Fibroblast of mammary gland (primary cell): ENCODE measurements at regions not wholly inside any gene's neighbourhood (a gene's known extent, or its start where the extent isn't known, plus 50 kb on each side); places are given as distances from the start of the nearest gene placed in this dataset.

Experiments
- DNase-seq: peaks from one replicate; pipeline ENCODE4 v3.0.0-alpha.2; 2010; ENCODE audit warnings: low read depth
- H3K4me3 ChIP-seq: 2 replicates; pipeline ENCODE4 v1.5.1; 2011; ENCODE audit warnings: low read depth, mild to moderate bottlenecking, low read length, moderate library complexity; ENCODE audit not compliant: control insufficient read depth
- CTCF ChIP-seq: conservative IDR thresholded peaks from 2 replicates; pipeline ENCODE4 v1.5.1; 2011; ENCODE audit warnings: low read depth, low read length, inconsistent platforms; ENCODE audit not compliant: control insufficient read depth, insufficient read depth

- TF ChIP-seq CTCF, result no peak
- H3K4me3 ChIP-seq, result no peak overlapping the region
- no peak for DNase-seq
These were observed 106.3 kb downstream of the OGFRL1 start for GRCh38 chr6:71394926-71395325.

DNA sequence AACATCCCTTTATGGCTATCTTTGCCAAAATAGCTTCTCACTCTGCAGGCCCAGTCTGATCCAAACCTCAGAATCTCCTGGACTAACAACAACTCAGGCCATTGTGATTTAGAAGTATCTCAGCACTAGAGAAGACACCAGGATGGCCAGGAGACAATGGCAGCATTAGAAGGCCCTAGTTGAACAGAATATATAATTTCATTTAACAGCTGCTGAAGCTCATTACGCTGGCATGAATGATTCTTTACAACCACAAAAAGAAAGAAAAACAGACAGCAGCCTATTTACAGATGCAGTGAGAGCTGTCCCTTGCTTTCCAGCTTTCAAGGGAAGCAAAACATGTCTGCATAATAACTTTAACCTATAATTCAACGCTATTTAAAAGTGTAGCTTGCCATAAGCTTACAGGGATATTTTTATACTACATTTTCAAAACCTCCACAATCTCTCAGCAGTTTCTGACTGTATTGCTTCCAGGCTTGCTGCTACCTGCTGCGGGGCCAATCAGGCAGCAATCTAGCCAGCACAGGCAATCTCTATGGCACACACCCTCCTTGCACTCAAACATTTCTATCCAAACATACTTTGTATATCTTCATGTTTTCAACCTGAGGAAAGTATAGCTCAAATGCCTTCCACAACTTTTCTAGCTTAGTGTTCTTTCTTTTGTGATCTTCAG, 107.3 kb downstream of the OGFRL1 start:
- TF ChIP-seq CTCF, result no peak
- no peak for DNase-seq
- H3K4me3 ChIP-seq, result no peak overlapping the region

GRCh38 chr6:71396410-71396801, 107.8 kb downstream of the OGFRL1 start:
- H3K4me3 ChIP-seq, result no peak overlapping the region
- no peak for DNase-seq
- no peak for TF ChIP-seq CTCF

DNA sequence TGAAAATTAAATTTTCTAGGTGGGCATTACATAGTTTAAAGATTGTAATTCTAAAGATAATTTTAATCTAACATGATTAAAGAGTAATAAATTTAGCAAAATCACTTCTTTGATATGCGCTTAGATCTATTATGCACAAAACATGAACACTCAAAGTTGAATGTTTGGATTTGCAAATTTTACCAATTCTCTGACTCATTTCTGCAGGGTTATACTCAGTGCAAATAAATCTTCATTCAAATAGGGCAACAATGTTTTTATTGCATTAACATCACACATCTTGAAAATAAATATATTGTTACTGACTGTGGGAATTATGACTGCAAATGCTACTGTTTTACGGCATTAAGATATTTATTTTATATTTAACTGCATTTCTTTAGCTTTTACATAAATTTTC, 110.7 kb downstream of the OGFRL1 start:
- H3K4me3 ChIP-seq, result no peak overlapping the region
- no peak for DNase-seq
- no peak for TF ChIP-seq CTCF

DNA sequence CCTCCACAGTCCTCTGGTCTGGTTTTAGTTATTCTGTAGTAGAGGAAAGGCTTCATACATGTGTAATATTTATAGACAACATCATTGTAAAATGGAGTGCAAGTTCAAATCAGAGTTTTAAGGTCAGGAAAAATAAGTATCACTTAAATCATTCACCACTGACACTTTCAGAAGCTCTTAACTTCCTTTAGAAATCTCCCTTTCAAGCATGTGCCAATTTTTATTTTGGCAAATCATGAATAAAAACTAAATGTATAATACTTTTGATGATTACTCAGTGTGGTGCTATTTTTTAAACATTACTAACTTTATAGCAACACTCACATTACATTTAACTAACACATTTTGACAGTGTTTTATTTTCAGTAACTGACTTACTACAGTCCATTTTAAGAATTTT, 112.2 kb downstream of the OGFRL1 start:
- no peak for TF ChIP-seq CTCF
- H3K4me3 ChIP-seq, result no peak overlapping the region
- DNase-seq, result no peak

- TF ChIP-seq CTCF, result no peak
- H3K4me3 ChIP-seq, result no peak overlapping the region
- DNase-seq, result no peak
These were observed 113.5 kb downstream of the OGFRL1 start for GRCh38 chr6:71402096-71402495.

GRCh38 chr6:71403422-71404134, 115.0 kb downstream of the OGFRL1 start:
- H3K4me3 ChIP-seq, result no peak overlapping the region
- TF ChIP-seq CTCF, result no peak
- no peak for DNase-seq
